ENCODE measurements at regions not wholly inside any gene's neighbourhood (a gene's known extent, or its start where the extent isn't known, plus 50 kb on each side); places are given as distances from the start of the nearest gene placed in this dataset.

DNA sequence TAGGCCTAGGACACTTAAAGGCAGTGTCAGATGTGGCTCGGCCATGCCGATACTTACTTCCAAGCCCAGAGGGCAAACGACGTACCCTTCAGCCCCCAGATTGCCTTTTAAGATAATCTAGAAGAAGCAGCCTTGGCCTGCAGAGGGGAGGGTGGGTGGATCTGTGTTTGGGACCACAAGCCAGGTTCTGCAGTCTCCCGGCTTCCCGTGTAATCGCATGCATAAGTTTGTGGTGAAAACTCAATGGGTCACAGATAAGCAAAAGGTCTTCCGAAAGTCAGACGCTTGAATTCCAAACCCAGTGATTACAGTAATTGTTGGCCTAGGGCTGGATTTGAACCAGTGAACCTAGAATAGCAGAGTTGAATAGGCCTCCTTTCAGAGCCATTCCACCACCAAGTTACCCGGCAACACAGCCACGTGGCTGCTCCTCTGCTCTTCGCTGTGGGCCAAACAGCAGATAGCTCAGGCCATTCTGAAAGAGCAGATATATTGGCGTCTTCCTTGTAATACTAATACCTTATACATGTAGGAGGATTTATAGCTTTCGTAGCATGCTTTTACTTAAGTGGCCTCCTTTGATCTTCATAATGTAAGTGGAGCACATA, 170.8 kb upstream of the CADM1 start:
- H3K9me3 ChIP-seq (replicated peaks in 1 of 3): no peaks in the 10 kb centered on the region
- WGBS, 4 donors: 93 to 97% (median 94%) methylated on average over 14 of the region's 14 CpGs
- H3K36me3 ChIP-seq (replicated peaks in 1 of 2): no peaks in the 10 kb centered on the region
- no peak overlapping the region for H3K27ac ChIP-seq
- no peak for DNase-seq
- H3K4me3 ChIP-seq: no peak overlapping the region
- no peaks in the 10 kb centered on the region for H3K27me3 ChIP-seq
- intact Hi-C loops (cut with DNase I): no loop called here
- TF ChIP-seq, protein P1, sequence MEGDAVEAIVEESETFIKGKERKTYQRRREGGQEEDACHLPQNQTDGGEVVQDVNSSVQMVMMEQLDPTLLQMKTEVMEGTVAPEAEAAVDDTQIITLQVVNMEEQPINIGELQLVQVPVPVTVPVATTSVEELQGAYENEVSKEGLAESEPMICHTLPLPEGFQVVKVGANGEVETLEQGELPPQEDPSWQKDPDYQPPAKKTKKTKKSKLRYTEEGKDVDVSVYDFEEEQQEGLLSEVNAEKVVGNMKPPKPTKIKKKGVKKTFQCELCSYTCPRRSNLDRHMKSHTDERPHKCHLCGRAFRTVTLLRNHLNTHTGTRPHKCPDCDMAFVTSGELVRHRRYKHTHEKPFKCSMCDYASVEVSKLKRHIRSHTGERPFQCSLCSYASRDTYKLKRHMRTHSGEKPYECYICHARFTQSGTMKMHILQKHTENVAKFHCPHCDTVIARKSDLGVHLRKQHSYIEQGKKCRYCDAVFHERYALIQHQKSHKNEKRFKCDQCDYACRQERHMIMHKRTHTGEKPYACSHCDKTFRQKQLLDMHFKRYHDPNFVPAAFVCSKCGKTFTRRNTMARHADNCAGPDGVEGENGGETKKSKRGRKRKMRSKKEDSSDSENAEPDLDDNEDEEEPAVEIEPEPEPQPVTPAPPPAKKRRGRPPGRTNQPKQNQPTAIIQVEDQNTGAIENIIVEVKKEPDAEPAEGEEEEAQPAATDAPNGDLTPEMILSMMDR (IDR thresholded peaks at IDR 0.05): no peak
- no peak for TF ChIP-seq POLR2A (IDR thresholded peaks at IDR 0.05)
- H3K4me1 ChIP-seq (replicated peaks in 1 of 2): peaks cover 0 to 6% of the 10 kb centered on the region in 2 donors

DNA sequence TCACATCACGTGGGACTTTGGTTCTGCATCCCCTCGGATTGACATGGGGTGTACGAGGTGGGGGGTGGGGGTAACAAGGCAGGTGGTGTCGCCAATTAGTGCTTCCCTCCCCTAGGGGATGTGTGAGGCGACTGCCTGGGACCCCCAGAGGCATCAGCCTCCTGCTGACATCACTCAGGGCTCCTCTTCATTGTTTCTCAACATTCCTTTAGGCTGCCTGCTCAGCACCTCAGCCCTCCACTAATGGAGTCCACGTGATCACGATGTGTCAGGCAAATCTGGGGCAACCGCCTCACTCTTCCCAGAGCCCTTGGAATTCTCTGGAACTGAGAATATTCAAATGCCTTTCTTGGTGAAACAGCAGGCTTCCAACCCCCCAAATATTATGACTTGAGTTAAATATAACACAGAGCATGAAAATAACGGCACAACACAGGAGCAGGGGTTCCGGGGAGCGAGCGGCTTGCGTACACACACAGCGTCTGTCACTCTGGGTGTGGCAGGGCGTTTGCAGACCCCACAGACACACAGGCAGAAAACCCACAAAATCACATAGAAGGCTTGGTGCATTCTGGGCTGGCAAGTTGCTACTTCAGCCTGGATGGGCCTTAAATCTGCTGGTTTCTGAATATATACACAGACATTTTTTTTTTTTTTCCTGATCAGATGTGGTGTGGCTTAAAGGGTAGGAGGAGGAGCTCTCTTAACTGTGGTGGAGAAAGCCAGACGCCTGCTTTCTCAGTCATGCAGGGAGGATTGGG, 170.1 kb upstream of the CADM1 start:
- H3K27me3 ChIP-seq: no peaks in the 10 kb centered on the region
- peaks cover 0 to 6% of the 10 kb centered on the region in 2 donors for H3K4me1 ChIP-seq (replicated peaks in 1 of 2)
- DNase-seq: no peak
- H3K36me3 ChIP-seq (replicated peaks in 1 of 2): no peaks in the 10 kb centered on the region
- H3K4me3 ChIP-seq: no peak overlapping the region
- 88 to 93% (median 90%) methylated on average over 15 to 16 of the region's 16 CpGs for WGBS, 4 donors
- TF ChIP-seq POLR2A (IDR thresholded peaks at IDR 0.05): no peak
- TF ChIP-seq, protein P1 (IDR thresholded peaks at IDR 0.05): no peak
- no peak overlapping the region for H3K27ac ChIP-seq
- intact Hi-C loops (cut with DNase I): no loop called here
- no peaks in the 10 kb centered on the region for H3K9me3 ChIP-seq (replicated peaks in 1 of 3)

DNA sequence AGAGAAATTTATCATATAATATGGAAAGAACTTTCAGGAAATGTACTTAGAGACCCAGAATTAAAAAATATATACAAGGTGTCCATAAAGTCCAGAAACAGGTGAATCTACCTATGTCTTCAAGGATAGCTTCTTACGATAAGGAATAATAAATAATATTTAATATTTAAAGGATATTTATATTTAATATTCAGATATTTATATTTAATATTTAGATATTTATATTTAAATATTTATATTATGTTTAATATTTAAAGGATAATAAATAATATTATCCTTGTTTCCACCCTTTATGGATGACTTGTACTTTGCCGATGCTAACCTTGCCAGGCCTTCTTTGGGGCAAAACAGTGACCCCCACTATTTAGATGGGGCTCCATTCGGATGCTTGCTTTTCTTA, 169.5 kb upstream of the CADM1 start:
- H3K36me3 ChIP-seq (replicated peaks in 1 of 2): no peaks in the 10 kb centered on the region
- intact Hi-C loops (cut with DNase I): no loop called here
- 85 to 95% (median 92%) methylated on average over 3 of the region's 3 CpGs for WGBS, 4 donors

DNA sequence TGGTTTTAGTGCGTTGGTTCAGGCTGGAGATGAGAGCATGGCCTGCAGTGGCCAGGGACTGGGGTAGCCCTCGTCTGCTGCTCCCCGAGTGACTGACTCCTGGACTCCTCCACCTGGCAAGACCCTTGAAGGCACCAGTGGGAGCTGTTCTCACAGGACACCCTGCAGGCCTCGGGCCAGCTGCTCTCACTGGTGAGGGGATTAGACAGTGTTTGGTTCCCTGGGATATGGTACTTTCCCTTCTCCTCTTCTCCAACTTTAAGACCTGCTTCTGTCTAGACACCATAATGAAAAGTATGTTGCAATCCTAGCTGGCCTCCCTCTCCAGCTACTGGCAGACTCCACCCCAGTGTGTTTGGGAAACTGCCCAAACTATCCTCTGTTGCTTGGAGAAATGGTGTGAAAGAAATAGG, 168.8 kb upstream of the CADM1 start:
- WGBS, 4 donors: 71 to 94% (median 86%) methylated on average over 4 of the region's 4 CpGs
- intact Hi-C loops (cut with DNase I): no loop called here
- peak in 5 of 7 donors; percentile 20 to 46 (median 38) for DNase-seq
- TF ChIP-seq POLR2A (IDR thresholded peaks at IDR 0.05): no peak
- TF ChIP-seq, protein P1 (IDR thresholded peaks at IDR 0.05): no peak
- Histone ChIP-seq H3K36me3 (replicated peaks in 1 of 2) (no peaks in the 10 kb centered on the region), H3K9me3 (replicated peaks in 1 of 3) (no peaks in the 10 kb centered on the region), H3K4me3 (no peak overlapping the region), H3K27ac (no peak overlapping the region), H3K27me3 (no peaks in the 10 kb centered on the region), H3K4me1 (replicated peaks in 1 of 2) (peaks cover 0 to 6% of the 10 kb centered on the region in 2 donors)

More for the DNA sequence above, 169.5 kb upstream of the CADM1 start:
- no peak for DNase-seq
- H3K9me3 ChIP-seq (replicated peaks in 1 of 3): no peaks in the 10 kb centered on the region
- no peaks in the 10 kb centered on the region for H3K27me3 ChIP-seq
- TF ChIP-seq, protein P1 (IDR thresholded peaks at IDR 0.05): no peak
- TF ChIP-seq POLR2A (IDR thresholded peaks at IDR 0.05): no peak
- H3K4me3 ChIP-seq: no peak overlapping the region
- H3K27ac ChIP-seq: no peak overlapping the region
- peaks cover 0 to 6% of the 10 kb centered on the region in 2 donors for H3K4me1 ChIP-seq (replicated peaks in 1 of 2)
